ENCODE measurements at regions not wholly inside any gene's neighbourhood (a gene's known extent, or its start where the extent isn't known, plus 50 kb on each side); places are given as distances from the start of the nearest gene placed in this dataset.
"Not testable (repeated sequence)": the region's sequence is repeated elsewhere in the genome, so short reads cannot be mapped to it uniquely, and the experiment has no call there.

- DNase-seq (ENCODE audit: low spot score) = no peak
- no peak for TF ChIP-seq CTCF (IDR thresholded peaks at IDR 0.05; ENCODE audit: extremely low read depth, missing control alignments)
Measured at GRCh38 chr18:76604108-76604934, 109.3 kb upstream of the ZNF516 start.

DNA sequence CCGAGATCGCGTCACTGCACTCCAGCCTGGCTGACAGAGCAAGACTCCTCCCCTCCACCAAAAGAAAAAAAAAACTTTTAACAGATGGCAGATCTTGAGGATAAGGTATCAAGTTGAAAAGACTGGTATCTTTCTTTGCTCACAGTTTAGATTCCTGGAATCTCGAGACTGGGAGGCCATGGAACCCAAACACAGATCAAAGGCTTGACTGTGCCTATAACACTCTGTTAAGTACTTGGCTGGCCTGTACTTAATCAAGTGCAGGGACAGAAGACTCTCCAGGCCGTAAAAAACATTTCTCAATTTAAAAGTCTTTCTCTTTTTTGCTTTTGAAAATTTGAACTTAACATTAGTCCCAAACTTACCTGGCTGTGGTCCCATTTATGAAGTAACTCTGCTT, 107.1 kb upstream of the ZNF516 start:
- DNase-seq (ENCODE audit: low spot score) = no peak
- TF ChIP-seq CTCF (IDR thresholded peaks at IDR 0.05; ENCODE audit: extremely low read depth, missing control alignments) = no peak

GRCh38 chr18:76600076-76600475, 105.0 kb upstream of the ZNF516 start:
- DNase-seq (ENCODE audit: low spot score) = not testable (repeated sequence)

- no peak for TF ChIP-seq CTCF (IDR thresholded peaks at IDR 0.05; ENCODE audit: extremely low read depth, missing control alignments)
- DNase-seq (ENCODE audit: low spot score) = no peak
Measured at GRCh38 chr18:76594966-76595365, 99.9 kb upstream of the ZNF516 start.

DNA sequence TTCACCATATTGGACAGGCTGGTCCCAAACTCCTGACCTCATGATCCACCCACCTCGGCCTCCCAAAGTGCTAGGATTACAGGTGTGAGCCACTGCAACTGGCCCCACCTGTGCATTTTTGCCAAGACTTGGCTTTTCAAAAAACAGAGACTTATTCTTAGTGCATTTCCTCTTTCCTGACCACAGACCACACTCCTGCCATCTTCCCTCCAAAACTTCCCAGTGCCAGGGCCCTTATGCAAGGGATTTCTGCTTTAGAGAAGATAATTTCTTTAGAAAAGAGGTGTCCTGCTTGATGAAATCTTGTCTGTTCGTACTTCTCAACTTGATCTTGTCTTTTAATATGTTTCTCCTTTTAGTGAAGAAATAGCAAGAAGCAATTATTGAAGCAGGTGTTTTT, 98.8 kb upstream of the ZNF516 start:
- DNase-seq (ENCODE audit: low spot score) = no peak
- TF ChIP-seq CTCF (IDR thresholded peaks at IDR 0.05; ENCODE audit: extremely low read depth, missing control alignments) = no peak

DNA sequence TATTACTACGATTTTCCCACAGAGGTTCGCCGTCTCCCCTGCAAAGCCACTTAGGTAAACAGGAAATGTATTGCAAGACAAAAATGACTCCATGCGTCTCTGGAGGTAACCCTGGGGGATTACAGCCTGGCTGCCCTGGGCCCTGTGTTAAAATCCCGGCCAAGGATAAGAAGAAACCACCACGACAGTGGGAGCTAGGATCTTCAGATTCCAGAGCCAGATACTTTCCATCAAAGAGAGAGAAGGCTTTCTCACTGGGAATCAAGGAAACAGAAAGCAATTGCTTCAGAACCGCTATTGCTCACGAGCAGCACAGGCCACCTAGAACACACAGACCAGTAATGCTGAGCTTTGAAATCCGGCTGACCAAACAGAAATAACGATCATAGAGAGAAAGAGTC, 97.9 kb upstream of the ZNF516 start:
- no peak for DNase-seq (ENCODE audit: low spot score)

GRCh38 chr18:76592096-76592495, 97.1 kb upstream of the ZNF516 start:
- TF ChIP-seq CTCF (IDR thresholded peaks at IDR 0.05; ENCODE audit: extremely low read depth, missing control alignments) = no peak
- DNase-seq (ENCODE audit: low spot score) = no peak

More for the DNA sequence above, 97.9 kb upstream of the ZNF516 start:
- TF ChIP-seq CTCF (IDR thresholded peaks at IDR 0.05; ENCODE audit: extremely low read depth, missing control alignments) = no peak

DNA sequence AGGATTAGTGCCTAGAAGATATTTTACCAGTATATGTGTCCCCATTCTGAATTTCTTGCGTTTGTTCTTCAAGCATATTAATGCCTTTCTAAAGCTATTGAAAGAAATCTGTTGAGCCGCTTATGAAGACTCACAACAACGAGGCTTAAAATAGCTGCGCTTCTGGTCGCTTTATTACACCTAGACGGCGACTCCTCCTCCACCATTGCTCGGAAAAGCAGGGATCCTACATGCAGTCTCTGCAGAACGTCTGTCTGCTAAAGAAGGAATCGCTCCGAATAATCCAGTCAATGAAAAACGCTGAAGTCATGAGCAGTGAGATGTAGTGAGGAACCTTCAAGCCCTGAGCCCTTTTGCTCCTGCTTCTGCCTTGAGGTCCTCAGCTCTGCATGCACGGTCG, 94.8 kb upstream of the ZNF516 start:
- no peak for DNase-seq (ENCODE audit: low spot score)
- TF ChIP-seq CTCF (IDR thresholded peaks at IDR 0.05; ENCODE audit: extremely low read depth, missing control alignments) = no peak
